HepG2 (cell line): ENCODE measurements at regions not wholly inside any gene's neighbourhood (a gene's known extent, or its start where the extent isn't known, plus 50 kb on each side); places are given as distances from the start of the nearest gene placed in this dataset.

Source experiments
- ATAC-seq: fragments of 200-7000 bp; cut with Tn5 transposase; 3 replicates; pipeline ENCODE4 v1.9.1; 2020; ENCODE audit warnings: mild to moderate bottlenecking, moderate library complexity
- BruUV-seq: library from RNA; stranded (reverse); fragments of 400-500 nt; replicated peaks from 2 replicates; lab custom pipeline; 2021; lab: Mats Ljungman, UMichigan
- CTCF ChIA-PET: fragments of 300-600 bp; formaldehyde crosslinking; extraction: SDS; loops from one replicate; lab custom pipeline; 2021; ENCODE audit warnings: low total read pairs, inconsistent platforms, low intra/inter-chr PET ratio; lab: Yijun Ruan, JAX
- POLR2A ChIA-PET: fragments of 350-600 bp; sonication (Branson Sonifier 250); formaldehyde crosslinking; loops from one replicate; lab custom pipeline; 2020; ENCODE audit warnings: antibody characterized with exemption, inconsistent platforms; lab: Yijun Ruan, JAX
- DNase-seq: peaks from one replicate; pipeline ENCODE4 v3.0.0-alpha.2; 2015; ENCODE audit warnings: low spot score
- FAIRE-seq: peaks from 3 replicates; lab custom pipeline; 2011; peaks lifted over from hg19 to GRCh38; lab: Jason Lieb, UNC
- H2AFZ ChIP-seq: one replicate; pipeline ENCODE4 v1.6.1; 2011; ENCODE audit warnings: low read length, inconsistent platforms
- H3K27ac ChIP-seq: fragments of 300-600 bp; 3 replicates; pipeline ENCODE4 v1.8.0; 2011; ENCODE audit warnings: mixed run types, mild to moderate bottlenecking, mixed read lengths, low read length, inconsistent platforms; ENCODE audit not compliant: insufficient read depth; ENCODE audit errors: extremely low read length
- H3K27me3 ChIP-seq, 2 experiments: fragments of 200-600 bp in 1 of 2; 2 replicates in 1 of 2; 3 replicates in 1 of 2; pipeline versions ENCODE4 v1.6.0 to v1.8.0; 2011; ENCODE audit warnings: low read length in 2 of 2, mild to moderate bottlenecking in 2 of 2, moderate library complexity in 2 of 2, inconsistent platforms in 1 of 2; ENCODE audit not compliant: insufficient read depth in 2 of 2, control insufficient read depth in 1 of 2
- H3K36me3 ChIP-seq, 2 experiments: fragments of 200-600 bp in 1 of 2; replicated peaks in 1 of 2; 2 replicates in 1 of 2; 3 replicates in 1 of 2; pipeline versions ENCODE4 v1.5.1 to v1.8.0; 2011; ENCODE audit warnings: low read length in 2 of 2, inconsistent platforms in 1 of 2; ENCODE audit not compliant: insufficient read depth in 2 of 2, control insufficient read depth in 1 of 2
- H3K4me1 ChIP-seq: 2 replicates; pipeline ENCODE4 v1.5.1; 2012; ENCODE audit warnings: low read length, inconsistent platforms; ENCODE audit not compliant: insufficient read depth
- H3K4me2 ChIP-seq: 2 replicates; pipeline ENCODE4 v1.6.0; 2011; ENCODE audit warnings: low read depth, low read length, inconsistent platforms
- H3K4me3 ChIP-seq, 3 experiments: fragments of 200-600 bp in 1 of 3; sonication (generic), shearing (Covaris generic) in 1 of 3; replicated peaks in 1 of 3; 2 replicates each; pipeline ENCODE4 v1.5.1; 2011 to 2016; ENCODE audit warnings: low read length in 3 of 3, inconsistent platforms in 2 of 3, low read depth in 2 of 3, mild to moderate bottlenecking in 2 of 3, control low read depth in 1 of 3, mixed read lengths in 1 of 3; ENCODE audit not compliant: insufficient read depth in 1 of 3
- H3K79me2 ChIP-seq: one replicate; pipeline ENCODE4 v1.6.1; 2011; ENCODE audit warnings: low read length, inconsistent platforms; ENCODE audit not compliant: insufficient read depth
- H3K9ac ChIP-seq: 2 replicates; pipeline ENCODE4 v1.6.0; 2011; ENCODE audit warnings: mild to moderate bottlenecking, low read depth, low read length, inconsistent platforms; ENCODE audit not compliant: insufficient read depth
- H3K9me3 ChIP-seq: 2 replicates; pipeline ENCODE4 v1.5.1; 2012; ENCODE audit warnings: mild to moderate bottlenecking, low read length
- H4K20me1 ChIP-seq: 2 replicates; pipeline ENCODE4 v1.6.0; 2011; ENCODE audit warnings: inconsistent platforms, mild to moderate bottlenecking, low read length, moderate library complexity; ENCODE audit not compliant: insufficient read depth
- CENPT ChIP-seq: sonication (generic); formaldehyde crosslinking; IDR thresholded peaks from 2 replicates; pipeline ENCODE4 v1.8.0; 2022; ENCODE audit warnings: low read depth, mild to moderate bottlenecking, moderate library complexity, missing genetic modification reagents
- EHMT2 ChIP-seq: fragments of 200-600 bp; sonication (generic); IDR thresholded peaks from 2 replicates; pipeline ENCODE4 v1.7.0; 2017; ENCODE audit warnings: antibody characterized with exemption, low read depth, low read length, borderline replicate concordance
- GATAD2A ChIP-seq: IDR thresholded peaks from 2 replicates; pipeline ENCODE4 v1.6.1; 2016
- HMG20A ChIP-seq: IDR thresholded peaks from 2 replicates; pipeline ENCODE4 v1.6.1; 2016; ENCODE audit warnings: borderline replicate concordance
- PAX8 ChIP-seq: sonication (generic); formaldehyde crosslinking; IDR thresholded peaks from 2 replicates; pipeline ENCODE4 v1.8.0; 2022; ENCODE audit warnings: mild to moderate bottlenecking, missing genetic modification reagents, borderline replicate concordance
- THAP11 ChIP-seq: IDR thresholded peaks from 2 replicates; pipeline ENCODE4 v1.6.1; 2016; ENCODE audit warnings: missing biosample characterization, missing genetic modification reagents
- ZFP36L1 ChIP-seq: sonication (generic); formaldehyde crosslinking; IDR thresholded peaks from 2 replicates; pipeline ENCODE4 v1.8.0; 2022; ENCODE audit warnings: mild to moderate bottlenecking, missing genetic modification reagents, moderate library complexity
- ZNF598 ChIP-seq: sonication (generic); formaldehyde crosslinking; IDR thresholded peaks from 2 replicates; pipeline ENCODE4 v1.5.1; 2020; ENCODE audit warnings: mild to moderate bottlenecking, missing genetic modification reagents, borderline replicate concordance
- WGBS: methylation state at CpG from one replicate; pipeline ENCODE4 v1.1.6; 2017; ENCODE audit warnings: low lambda C conversion rate; 5-methylcytosine and 5-hydroxymethylcytosine counted together
- in situ Hi-C: cut with HindIII; loops from 2 replicates; pipeline ENCODE4 v1.10.0; 2017; ENCODE audit warnings: low pct_unique_long_range_greater_than_20kb; ENCODE audit not compliant: extremely low pct_ligation_motif_present
- intact Hi-C: fragments of 100-400 bp; cut with micrococcal nuclease; formaldehyde crosslinking; loops from one replicate; pipeline ENCODE4 v1.10.0; 2022; ENCODE audit not compliant: unreplicated experiment
- TF ChIP-seq, protein P1 (sequence below): sonication (generic); formaldehyde crosslinking; IDR thresholded peaks from 2 replicates; pipeline ENCODE4 v1.4.0; 2020; ENCODE audit warnings: missing genetic modification reagents
- TF ChIP-seq, protein P2 (sequence below): sonication (generic); formaldehyde crosslinking; IDR thresholded peaks from 2 replicates; pipeline ENCODE4 v1.5.1; 2020; ENCODE audit warnings: mild to moderate bottlenecking, missing genetic modification reagents

DNA sequence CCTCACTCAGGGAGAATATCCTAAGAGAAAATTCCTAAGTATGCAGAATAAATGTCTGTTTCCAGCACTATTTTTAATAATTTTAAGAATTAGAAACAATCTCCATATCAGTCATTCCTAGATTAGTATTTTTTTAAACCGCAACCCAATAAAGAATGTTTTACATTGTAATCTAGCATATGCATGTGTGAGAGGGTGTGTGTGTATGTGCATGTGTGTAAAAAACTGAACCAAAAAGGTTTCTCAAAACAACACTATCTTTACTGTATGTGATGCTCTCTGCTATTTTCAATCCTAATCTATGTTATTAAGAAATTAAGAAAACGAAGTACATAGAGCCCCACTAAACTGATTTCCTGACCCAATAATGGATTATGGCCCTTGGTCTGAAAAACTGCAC lies 90.6 kb upstream of the AKIP1 start:
- DNase-seq (no peak), FAIRE-seq (no peak), ATAC-seq (no peak)
- ChIA-PET CTCF (no interaction called here), POLR2A (no interaction called here)
- no peaks in the 10 kb centered on the region for H3K36me3 ChIP-seq
- no TSS peak for BruUV-seq
- H3K4me1 ChIP-seq, result peaks cover 1% of the 10 kb centered on the region
- no peak overlapping the region for H3K9ac ChIP-seq
- no peak overlapping the region for H3K27ac ChIP-seq
- H3K4me3 ChIP-seq, result no peak overlapping the region
- 41% methylated on average over 2 of the region's 2 CpGs for WGBS
- H3K4me2 ChIP-seq, result no peak overlapping the region
- H3K79me2 ChIP-seq, result no peaks in the 10 kb centered on the region
- no peaks in the 10 kb centered on the region for H3K27me3 ChIP-seq
- in situ Hi-C loops (no loop called here), intact Hi-C loops (no loop called here)
- TF ChIP-seq PAX8 (CRISPR knock-in tag) (no peak), ZNF598 (CRISPR knock-in tag) (no peak), ZFP36L1 (CRISPR knock-in tag) (no peak), HMG20A (no peak)
- no peaks in the 10 kb centered on the region for H3K9me3 ChIP-seq
- no peaks in the 10 kb centered on the region for H4K20me1 ChIP-seq
- no peak overlapping the region for H2AFZ ChIP-seq

DNA sequence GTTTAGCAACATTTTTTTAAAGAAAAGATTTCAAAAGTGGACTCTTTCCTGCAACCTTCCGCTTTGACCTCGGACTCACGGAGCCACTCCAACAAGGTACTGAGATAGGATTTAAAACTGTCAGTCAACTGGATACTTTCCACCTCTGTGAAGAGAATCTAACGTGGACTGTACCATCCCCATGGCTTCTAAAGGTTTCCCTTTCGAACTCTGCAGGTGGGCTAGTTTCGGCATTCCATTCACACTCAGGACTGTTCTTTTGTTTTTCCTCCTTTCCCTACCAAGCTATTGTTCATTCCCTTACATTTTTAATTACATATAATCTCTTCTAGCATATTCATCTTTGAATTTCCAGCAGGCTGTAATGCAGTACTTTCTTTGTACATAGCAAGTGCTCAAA lies 88.5 kb upstream of the AKIP1 start:
- Histone ChIP-seq H2AFZ (no peak overlapping the region), H3K79me2 (no peaks in the 10 kb centered on the region), H3K4me3 (no peak overlapping the region), H3K4me2 (no peak overlapping the region), H3K27me3 (no peaks in the 10 kb centered on the region)
- POLR2A ChIA-PET, result no interaction called here
- in situ Hi-C loops, result no loop called here
- DNase-seq, result no peak
- no peak for TF ChIP-seq EHMT2
- TF ChIP-seq, protein P1, sequence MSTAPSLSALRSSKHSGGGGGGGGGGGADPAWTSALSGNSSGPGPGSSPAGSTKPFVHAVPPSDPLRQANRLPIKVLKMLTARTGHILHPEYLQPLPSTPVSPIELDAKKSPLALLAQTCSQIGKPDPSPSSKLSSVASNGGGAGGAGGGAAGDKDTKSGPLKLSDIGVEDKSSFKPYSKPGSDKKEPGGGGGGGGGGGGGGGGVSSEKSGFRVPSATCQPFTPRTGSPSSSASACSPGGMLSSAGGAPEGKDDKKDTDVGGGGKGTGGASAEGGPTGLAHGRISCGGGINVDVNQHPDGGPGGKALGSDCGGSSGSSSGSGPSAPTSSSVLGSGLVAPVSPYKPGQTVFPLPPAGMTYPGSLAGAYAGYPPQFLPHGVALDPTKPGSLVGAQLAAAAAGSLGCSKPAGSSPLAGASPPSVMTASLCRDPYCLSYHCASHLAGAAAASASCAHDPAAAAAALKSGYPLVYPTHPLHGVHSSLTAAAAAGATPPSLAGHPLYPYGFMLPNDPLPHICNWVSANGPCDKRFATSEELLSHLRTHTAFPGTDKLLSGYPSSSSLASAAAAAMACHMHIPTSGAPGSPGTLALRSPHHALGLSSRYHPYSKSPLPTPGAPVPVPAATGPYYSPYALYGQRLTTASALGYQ (CRISPR knock-in tag), result no peak
- no peak for TF ChIP-seq GATAD2A (CRISPR knock-in tag)
- TF ChIP-seq THAP11, result no peak
- TF ChIP-seq CENPT (CRISPR knock-in tag), result no peak
- TF ChIP-seq, protein P2, sequence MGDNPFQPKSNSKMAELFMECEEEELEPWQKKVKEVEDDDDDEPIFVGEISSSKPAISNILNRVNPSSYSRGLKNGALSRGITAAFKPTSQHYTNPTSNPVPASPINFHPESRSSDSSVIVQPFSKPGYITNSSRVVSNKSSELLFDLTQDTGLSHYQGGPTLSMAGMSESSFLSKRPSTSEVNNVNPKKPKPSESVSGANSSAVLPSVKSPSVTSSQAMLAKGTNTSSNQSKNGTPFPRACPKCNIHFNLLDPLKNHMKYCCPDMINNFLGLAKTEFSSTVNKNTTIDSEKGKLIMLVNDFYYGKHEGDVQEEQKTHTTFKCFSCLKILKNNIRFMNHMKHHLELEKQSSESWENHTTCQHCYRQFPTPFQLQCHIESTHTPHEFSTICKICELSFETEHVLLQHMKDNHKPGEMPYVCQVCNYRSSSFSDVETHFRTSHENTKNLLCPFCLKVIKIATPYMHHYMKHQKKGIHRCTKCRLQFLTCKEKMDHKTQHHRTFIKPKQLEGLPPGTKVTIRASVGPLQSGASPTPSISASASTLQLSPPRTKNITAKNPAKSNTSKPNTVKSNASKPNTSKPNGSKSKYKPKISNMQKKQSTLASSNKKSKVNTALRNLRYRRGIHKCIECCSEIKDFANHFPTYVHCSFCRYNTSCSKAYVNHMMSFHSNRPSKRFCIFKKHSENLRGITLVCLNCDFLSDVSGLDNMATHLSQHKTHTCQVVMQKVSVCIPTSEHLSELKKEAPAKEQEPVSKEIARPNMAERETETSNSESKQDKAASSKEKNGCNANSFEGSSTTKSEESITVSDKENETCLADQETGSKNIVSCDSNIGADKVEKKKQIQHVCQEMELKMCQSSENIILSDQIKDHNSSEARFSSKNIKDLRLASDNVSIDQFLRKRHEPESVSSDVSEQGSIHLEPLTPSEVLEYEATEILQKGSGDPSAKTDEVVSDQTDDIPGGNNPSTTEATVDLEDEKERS (CRISPR knock-in tag), result no peak
- TF ChIP-seq, all 625 proteins: peak for 0
- H3K9me3 ChIP-seq, result no peaks in the 10 kb centered on the region
- 48% methylated on average over 6 of the region's 6 CpGs for WGBS
- CTCF ChIA-PET, result no interaction called here
- ATAC-seq (no peak), FAIRE-seq (no peak)
- no peak overlapping the region for H3K27ac ChIP-seq
- no peaks in the 10 kb centered on the region for H3K36me3 ChIP-seq
- H3K4me1 ChIP-seq, result peaks cover 22% of the 10 kb centered on the region
- no peaks in the 10 kb centered on the region for H4K20me1 ChIP-seq
- intact Hi-C loops, result no loop called here
- no peak overlapping the region for H3K9ac ChIP-seq
- no TSS peak for BruUV-seq
